BE2C (cell line): ENCODE measurements at regions not wholly inside any gene's neighbourhood (a gene's known extent, or its start where the extent isn't known, plus 50 kb on each side); places are given as distances from the start of the nearest gene placed in this dataset.

ENCODE experiments used
- DNase-seq: peaks from one replicate; pipeline ENCODE4 v3.0.0-alpha.2; 2020
- H3K27me3 ChIP-seq: fragments of 250-450 bp; sonication (Bioruptor Pico); 2 replicates; pipeline ENCODE4 v1.5.1; 2020; ENCODE audit warnings: mild to moderate bottlenecking
- H3K36me3 ChIP-seq: fragments of 250-450 bp; sonication (Bioruptor Pico); 2 replicates; pipeline ENCODE4 v1.5.1; 2020; ENCODE audit warnings: mild to moderate bottlenecking
- H3K4me1 ChIP-seq: fragments of 250-450 bp; sonication (Bioruptor Pico); 2 replicates; pipeline ENCODE4 v1.5.1; 2020
- H3K4me3 ChIP-seq: 2 replicates; pipeline ENCODE4 v1.5.1; 2011; ENCODE audit warnings: low read depth, low read length
- H3K9me3 ChIP-seq: fragments of 250-450 bp; sonication (Bioruptor Pico); 2 replicates; pipeline ENCODE4 v1.5.1; 2020
- TF ChIP-seq, protein P1 (sequence below): IDR thresholded peaks from 2 replicates; pipeline ENCODE4 v1.5.1; 2012; ENCODE audit warnings: mild to moderate bottlenecking, low read depth, low read length

- no peaks in the 10 kb centered on the region for H3K27me3 ChIP-seq
- H3K4me3 ChIP-seq: no peak overlapping the region
- H3K9me3 ChIP-seq: no peaks in the 10 kb centered on the region; the same call in 1 of the 2 replicates
- no peaks in the 10 kb centered on the region for H3K4me1 ChIP-seq
- H3K36me3 ChIP-seq: no peaks in the 10 kb centered on the region
- no peak for DNase-seq
- TF ChIP-seq, protein P1, sequence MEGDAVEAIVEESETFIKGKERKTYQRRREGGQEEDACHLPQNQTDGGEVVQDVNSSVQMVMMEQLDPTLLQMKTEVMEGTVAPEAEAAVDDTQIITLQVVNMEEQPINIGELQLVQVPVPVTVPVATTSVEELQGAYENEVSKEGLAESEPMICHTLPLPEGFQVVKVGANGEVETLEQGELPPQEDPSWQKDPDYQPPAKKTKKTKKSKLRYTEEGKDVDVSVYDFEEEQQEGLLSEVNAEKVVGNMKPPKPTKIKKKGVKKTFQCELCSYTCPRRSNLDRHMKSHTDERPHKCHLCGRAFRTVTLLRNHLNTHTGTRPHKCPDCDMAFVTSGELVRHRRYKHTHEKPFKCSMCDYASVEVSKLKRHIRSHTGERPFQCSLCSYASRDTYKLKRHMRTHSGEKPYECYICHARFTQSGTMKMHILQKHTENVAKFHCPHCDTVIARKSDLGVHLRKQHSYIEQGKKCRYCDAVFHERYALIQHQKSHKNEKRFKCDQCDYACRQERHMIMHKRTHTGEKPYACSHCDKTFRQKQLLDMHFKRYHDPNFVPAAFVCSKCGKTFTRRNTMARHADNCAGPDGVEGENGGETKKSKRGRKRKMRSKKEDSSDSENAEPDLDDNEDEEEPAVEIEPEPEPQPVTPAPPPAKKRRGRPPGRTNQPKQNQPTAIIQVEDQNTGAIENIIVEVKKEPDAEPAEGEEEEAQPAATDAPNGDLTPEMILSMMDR: no peak
These were observed 202.2 kb downstream of the PTBP2 start for GRCh38 chr1:96923753-96924152.

DNA sequence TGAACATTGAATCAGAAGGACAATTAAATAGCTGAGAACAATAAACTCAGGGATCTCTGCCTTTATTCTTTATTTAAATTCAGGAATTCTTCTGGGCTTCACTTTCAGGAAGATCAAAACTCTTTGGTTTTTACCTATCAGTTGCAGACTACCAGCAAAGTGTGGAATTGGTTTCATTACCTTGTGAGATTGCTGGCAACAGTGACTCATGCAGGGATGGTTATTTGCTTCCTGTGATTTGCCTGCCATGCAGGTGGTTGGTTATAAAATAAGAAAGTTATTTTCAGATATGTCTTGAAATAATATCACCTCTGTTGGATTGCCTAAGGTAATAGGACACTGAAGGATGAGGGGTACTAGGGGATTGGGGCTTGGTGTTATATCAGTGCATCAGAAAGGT lies 204.6 kb downstream of the PTBP2 start:
- no peaks in the 10 kb centered on the region for H3K36me3 ChIP-seq
- no peak for DNase-seq
- H3K4me3 ChIP-seq: no peak overlapping the region
- H3K9me3 ChIP-seq: no peaks in the 10 kb centered on the region; the same call in 1 of the 2 replicates
- TF ChIP-seq, protein P1: no peak
- no peaks in the 10 kb centered on the region for H3K4me1 ChIP-seq
- H3K27me3 ChIP-seq: no peaks in the 10 kb centered on the region

DNA sequence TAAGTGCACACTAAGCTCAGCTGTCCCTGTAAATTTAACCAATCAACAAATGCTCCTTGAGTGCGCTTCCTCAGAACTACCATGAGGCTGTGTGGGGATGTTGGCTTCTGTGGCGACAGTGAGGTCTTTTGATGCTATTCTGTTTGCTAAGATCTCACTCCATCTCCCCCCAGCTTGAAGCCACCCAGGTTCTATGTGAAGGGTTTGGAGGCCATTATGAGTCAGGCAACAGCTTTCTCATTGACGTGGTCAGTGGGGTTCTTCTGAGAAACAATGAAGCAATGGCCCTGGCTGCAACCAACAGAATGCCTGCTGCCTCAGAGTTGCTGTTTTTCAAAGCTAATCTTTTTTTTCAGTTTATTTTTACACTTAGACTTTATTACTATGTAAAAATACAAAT lies 205.5 kb downstream of the PTBP2 start:
- H3K4me1 ChIP-seq: no peaks in the 10 kb centered on the region
- no peaks in the 10 kb centered on the region for H3K27me3 ChIP-seq
- no peak for DNase-seq
- no peaks in the 10 kb centered on the region for H3K36me3 ChIP-seq
- H3K9me3 ChIP-seq: no peaks in the 10 kb centered on the region; the same call in 1 of the 2 replicates
- TF ChIP-seq, protein P1: no peak
- H3K4me3 ChIP-seq: no peak overlapping the region

DNA sequence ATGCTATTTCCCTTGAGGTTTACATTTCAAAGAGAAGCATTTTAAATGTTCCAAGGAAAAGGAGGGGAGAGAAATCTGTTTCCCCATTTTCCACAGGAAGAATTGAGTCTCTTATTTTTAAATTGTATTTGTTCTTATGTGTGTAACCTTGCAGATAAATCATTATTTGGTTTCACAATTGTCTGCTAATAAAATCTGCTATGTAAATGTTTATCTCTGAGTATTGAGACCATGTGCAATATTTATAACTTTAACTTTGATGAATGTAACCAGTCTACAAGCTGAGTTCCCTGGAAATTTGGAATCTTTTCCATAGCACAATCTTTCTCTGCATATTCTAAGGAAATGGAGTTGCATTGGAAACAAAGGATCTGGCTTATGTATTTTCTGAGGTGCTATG lies 209.6 kb downstream of the PTBP2 start:
- H3K27me3 ChIP-seq: no peaks in the 10 kb centered on the region
- no peaks in the 10 kb centered on the region; the same call in 1 of the 2 replicates for H3K9me3 ChIP-seq
- DNase-seq: no peak
- H3K4me3 ChIP-seq: no peak overlapping the region
- TF ChIP-seq, protein P1: no peak
- H3K4me1 ChIP-seq: no peaks in the 10 kb centered on the region
- H3K36me3 ChIP-seq: no peaks in the 10 kb centered on the region

DNA sequence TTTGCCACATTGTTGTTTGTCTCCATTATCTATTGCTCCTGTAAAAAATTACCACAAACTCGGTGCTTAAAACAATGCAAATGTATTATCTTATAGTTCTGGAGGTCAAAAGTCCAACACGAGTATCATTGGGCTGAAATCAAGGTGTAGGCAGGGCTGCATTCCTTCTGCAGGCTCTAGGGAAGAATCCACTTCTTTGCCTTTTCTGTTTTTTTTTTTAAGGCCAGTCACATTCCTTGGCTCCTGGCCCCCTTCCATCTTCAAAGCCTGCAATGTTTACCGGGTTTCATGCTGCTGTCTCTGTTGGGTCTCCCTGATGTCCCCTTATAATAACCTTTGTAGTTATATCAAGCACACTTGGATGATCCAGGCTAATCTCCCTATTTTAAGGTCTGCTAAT lies 212.7 kb downstream of the PTBP2 start:
- Histone ChIP-seq H3K4me3 (no peak overlapping the region), H3K4me1 (no peaks in the 10 kb centered on the region), H3K27me3 (no peaks in the 10 kb centered on the region), H3K36me3 (no peaks in the 10 kb centered on the region), H3K9me3 (no peaks in the 10 kb centered on the region)
- DNase-seq: no peak
- TF ChIP-seq, protein P1: no peak

DNA sequence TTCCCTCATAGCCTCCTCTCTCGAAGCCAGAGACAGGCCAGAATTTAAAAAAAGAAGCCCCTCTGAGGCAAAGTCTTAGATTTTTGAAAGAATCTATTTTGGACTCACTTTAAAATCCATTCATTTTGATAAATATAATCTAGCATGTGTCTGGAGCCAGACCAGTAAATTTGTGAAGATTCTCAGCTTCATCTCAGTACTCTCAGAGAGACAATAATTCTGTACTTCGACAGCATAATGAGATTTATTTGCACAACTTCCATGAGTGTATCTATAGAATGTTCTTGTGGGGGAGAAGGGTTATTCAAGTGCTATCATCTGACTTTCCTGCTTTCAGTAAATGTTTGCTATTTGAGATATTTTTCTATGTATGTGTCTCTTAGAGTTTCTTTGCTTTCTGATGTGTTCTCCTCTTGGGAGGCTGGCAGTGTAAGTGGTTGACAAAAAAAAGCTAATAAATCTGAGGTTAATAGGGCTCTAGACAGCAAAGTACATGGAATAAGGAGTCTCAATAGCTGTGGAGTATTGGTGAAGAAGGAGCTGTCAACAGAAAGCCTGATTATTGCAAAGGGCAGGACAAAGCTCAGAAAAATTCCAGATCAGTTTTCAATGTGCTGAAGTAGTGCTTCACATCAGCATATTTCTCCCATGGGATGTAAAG lies 223.0 kb downstream of the PTBP2 start:
- H3K27me3 ChIP-seq: no peaks in the 10 kb centered on the region
- TF ChIP-seq, protein P1: no peak
- H3K4me1 ChIP-seq: no peaks in the 10 kb centered on the region
- H3K9me3 ChIP-seq: no peaks in the 10 kb centered on the region
- DNase-seq: no peak
- H3K36me3 ChIP-seq: no peaks in the 10 kb centered on the region
- H3K4me3 ChIP-seq: no peak overlapping the region
